IPS-20b (cell line): ENCODE measurements at regions not wholly inside any gene's neighbourhood (a gene's known extent, or its start where the extent isn't known, plus 50 kb on each side); places are given as distances from the start of the nearest gene placed in this dataset.
"Not testable (repeated sequence)": the region's sequence is repeated elsewhere in the genome, so short reads cannot be mapped to it uniquely, and the experiment has no call there.

Experiments used
- H3K27ac ChIP-seq: one replicate; pipeline ENCODE4 v1.5.1; 2013; ENCODE audit warnings: low read length
- H3K27me3 ChIP-seq: 2 replicates; pipeline ENCODE4 v1.6.1; 2013; ENCODE audit warnings: mild to moderate bottlenecking, low read length, inconsistent platforms; ENCODE audit not compliant: insufficient read depth
- H3K36me3 ChIP-seq: 2 replicates; pipeline ENCODE4 v1.6.1; 2013; ENCODE audit warnings: low read depth, mild to moderate bottlenecking, inconsistent platforms, low read length, moderate library complexity; ENCODE audit not compliant: insufficient read depth
- H3K4me1 ChIP-seq: 2 replicates; pipeline ENCODE4 v1.6.1; 2013; ENCODE audit warnings: mild to moderate bottlenecking, control low read depth, inconsistent platforms, low read length, moderate library complexity; ENCODE audit not compliant: insufficient read depth
- H3K4me3 ChIP-seq: 2 replicates; pipeline ENCODE4 v1.5.1; 2013; ENCODE audit warnings: mild to moderate bottlenecking, low read length, inconsistent platforms
- H3K9ac ChIP-seq: 2 replicates; pipeline ENCODE4 v1.6.1; 2013; ENCODE audit warnings: low read depth, mild to moderate bottlenecking, inconsistent platforms, low read length, moderate library complexity
- H3K9me3 ChIP-seq: 2 replicates; pipeline ENCODE4 v1.6.1; 2013; ENCODE audit warnings: mild to moderate bottlenecking, low read depth, low read length, inconsistent platforms; ENCODE audit not compliant: insufficient read depth

- no peak overlapping the region for H3K4me3 ChIP-seq
Observed at GRCh38 chr6:16827627-16828026, 66.4 kb upstream of the ATXN1 start.

GRCh38 chr6:16825784-16826183 lies 64.5 kb upstream of the ATXN1 start:
- no peak overlapping the region for H3K27ac ChIP-seq
- no peaks in the 10 kb centered on the region for H3K9me3 ChIP-seq
- H3K27me3 ChIP-seq = no peaks in the 10 kb centered on the region
- no peak overlapping the region for H3K4me3 ChIP-seq
- H3K9ac ChIP-seq = no peak overlapping the region
- H3K4me1 ChIP-seq = 0 out of 2 replicates have a peak, but pooled peaks cover 3% of the 10 kb centered on the region
- no peaks in the 10 kb centered on the region for H3K36me3 ChIP-seq

More at GRCh38 chr6:16827627-16828026, 66.4 kb upstream of the ATXN1 start:
- 0 out of 2 replicates have a peak, but pooled peaks cover 3% of the 10 kb centered on the region for H3K4me1 ChIP-seq
- H3K27ac ChIP-seq = no peak overlapping the region
- H3K36me3 ChIP-seq = no peaks in the 10 kb centered on the region
- H3K27me3 ChIP-seq = no peaks in the 10 kb centered on the region
- H3K9ac ChIP-seq = no peak overlapping the region
- no peaks in the 10 kb centered on the region for H3K9me3 ChIP-seq

- Histone ChIP-seq H3K9ac (no peak overlapping the region), H3K27ac (no peak overlapping the region), H3K4me1 (0 out of 2 replicates have a peak, but pooled peaks cover 3% of the 10 kb centered on the region), H3K9me3 (no peaks in the 10 kb centered on the region), H3K36me3 (no peaks in the 10 kb centered on the region), H3K4me3 (no peak overlapping the region), H3K27me3 (no peaks in the 10 kb centered on the region)
Observed at GRCh38 chr6:16824845-16825685, 63.8 kb upstream of the ATXN1 start.

GRCh38 chr6:16823718-16824352 lies 62.6 kb upstream of the ATXN1 start:
- Histone ChIP-seq H3K27ac (no peak overlapping the region), H3K27me3 (no peaks in the 10 kb centered on the region), H3K36me3 (no peaks in the 10 kb centered on the region), H3K4me1 (0 out of 2 replicates have a peak, but pooled peaks cover 3% of the 10 kb centered on the region), H3K9me3 (no peaks in the 10 kb centered on the region), H3K4me3 (no peak overlapping the region), H3K9ac (no peak overlapping the region)

- H3K27me3 ChIP-seq = no peaks in the 10 kb centered on the region
- no peak overlapping the region for H3K27ac ChIP-seq
- no peak overlapping the region for H3K9ac ChIP-seq
- H3K9me3 ChIP-seq = no peaks in the 10 kb centered on the region
- 0 out of 2 replicates have a peak, but pooled peaks cover 3% of the 10 kb centered on the region for H3K4me1 ChIP-seq
- H3K4me3 ChIP-seq = no peak overlapping the region
- no peaks in the 10 kb centered on the region for H3K36me3 ChIP-seq
Observed at GRCh38 chr6:16822975-16823717, 61.9 kb upstream of the ATXN1 start.

GRCh38 chr6:16822529-16822928 lies 61.3 kb upstream of the ATXN1 start:
- Histone ChIP-seq H3K36me3 (no peaks in the 10 kb centered on the region), H3K27ac (no peak overlapping the region), H3K27me3 (no peaks in the 10 kb centered on the region), H3K9me3 (no peaks in the 10 kb centered on the region), H3K9ac (no peak overlapping the region), H3K4me1 (0 out of 2 replicates have a peak, but pooled peaks cover 3% of the 10 kb centered on the region), H3K4me3 (no peak overlapping the region)

- H3K9me3 ChIP-seq = no peaks in the 10 kb centered on the region
- 0 out of 2 replicates have a peak, but pooled peaks cover 3% of the 10 kb centered on the region for H3K4me1 ChIP-seq
- no peak overlapping the region for H3K27ac ChIP-seq
Observed at GRCh38 chr6:16821834-16822264, 60.6 kb upstream of the ATXN1 start.

GRCh38 chr6:16820262-16820661 lies 59.0 kb upstream of the ATXN1 start:
- not testable (repeated sequence) for H3K27me3 ChIP-seq, H3K9ac ChIP-seq, H3K36me3 ChIP-seq, H3K27ac ChIP-seq, H3K4me3 ChIP-seq, H3K4me1 ChIP-seq, H3K9me3 ChIP-seq

More at GRCh38 chr6:16821834-16822264, 60.6 kb upstream of the ATXN1 start:
- H3K9ac ChIP-seq = no peak overlapping the region
- H3K36me3 ChIP-seq = no peaks in the 10 kb centered on the region
- no peak overlapping the region for H3K4me3 ChIP-seq
- no peaks in the 10 kb centered on the region for H3K27me3 ChIP-seq

GRCh38 chr6:16819752-16820151 lies 58.5 kb upstream of the ATXN1 start:
- no peak overlapping the region for H3K9ac ChIP-seq
- no peaks in the 10 kb centered on the region for H3K27me3 ChIP-seq
- H3K4me1 ChIP-seq = no peaks in the 10 kb centered on the region
- H3K4me3 ChIP-seq = no peak overlapping the region
- H3K36me3 ChIP-seq = no peaks in the 10 kb centered on the region
- H3K9me3 ChIP-seq = no peaks in the 10 kb centered on the region
- H3K27ac ChIP-seq = no peak overlapping the region

- H3K9ac ChIP-seq = no peak overlapping the region
- H3K9me3 ChIP-seq = no peaks in the 10 kb centered on the region
- H3K27ac ChIP-seq = no peak overlapping the region
- H3K4me1 ChIP-seq = no peaks in the 10 kb centered on the region
- H3K36me3 ChIP-seq = no peaks in the 10 kb centered on the region
- no peak overlapping the region for H3K4me3 ChIP-seq
- H3K27me3 ChIP-seq = no peaks in the 10 kb centered on the region
Observed at GRCh38 chr6:16818992-16819626, 57.8 kb upstream of the ATXN1 start.

GRCh38 chr6:16817594-16817993 lies 56.3 kb upstream of the ATXN1 start:
- H3K4me3 ChIP-seq = no peak overlapping the region
- H3K9me3 ChIP-seq = peaks cover 7% of the 10 kb centered on the region
- no peaks in the 10 kb centered on the region for H3K27me3 ChIP-seq
- no peak overlapping the region for H3K9ac ChIP-seq
- H3K36me3 ChIP-seq = no peaks in the 10 kb centered on the region
- no peak overlapping the region for H3K27ac ChIP-seq
- no peaks in the 10 kb centered on the region for H3K4me1 ChIP-seq
